Midbrain (tissue), 1 donor: ENCODE measurements at regions not wholly inside any gene's neighbourhood (a gene's known extent, or its start where the extent isn't known, plus 50 kb on each side); places are given as distances from the start of the nearest gene placed in this dataset.

Experiments used
- DNase-seq: peaks from one replicate; lab custom pipeline; 2025; lab: John Stamatoyannopoulos, UW

GRCh38 chr3:105014631-105015030 lies 352.1 kb upstream of the ALCAM start:
- DNase-seq: no peak

DNA sequence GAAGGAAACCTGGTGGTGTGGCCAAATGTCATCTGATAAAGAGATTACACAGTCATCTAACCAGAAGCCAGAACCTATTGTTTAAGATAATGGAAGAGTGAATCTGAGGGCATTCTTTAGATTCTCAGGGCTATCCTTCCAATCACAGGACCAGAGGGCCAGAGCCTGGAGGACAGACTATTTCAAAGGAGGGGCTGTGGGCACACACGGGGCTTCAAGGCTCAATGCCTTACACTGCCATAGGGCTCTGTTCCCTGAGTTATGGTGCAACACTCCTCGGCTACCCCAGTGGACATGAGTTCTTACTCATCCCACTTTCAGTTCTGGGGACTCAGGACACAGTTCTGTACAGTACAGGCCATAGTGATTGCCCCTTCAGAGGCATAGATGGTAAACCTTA lies 343.9 kb upstream of the ALCAM start:
- no peak for DNase-seq

DNA sequence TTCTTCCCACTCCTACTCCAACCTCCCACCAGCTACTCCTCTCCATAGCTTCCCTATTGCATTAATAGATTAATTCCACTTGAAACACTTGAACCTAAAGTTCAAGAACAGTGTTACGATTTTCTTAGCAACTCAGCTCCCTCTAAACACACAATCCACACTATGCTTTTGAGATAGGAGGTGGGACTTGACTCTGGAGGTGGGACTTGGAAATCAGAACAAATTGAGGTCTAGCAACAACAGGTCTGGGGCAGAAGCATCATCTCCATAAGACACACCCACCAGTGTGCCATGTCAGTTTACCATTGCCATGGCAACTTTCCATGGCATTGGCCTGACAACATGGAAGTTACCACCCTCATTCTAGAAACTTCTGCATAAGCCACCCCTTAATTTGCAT lies 336.5 kb upstream of the ALCAM start:
- DNase-seq: no peak

GRCh38 chr3:105032541-105032940 lies 334.2 kb upstream of the ALCAM start:
- no peak for DNase-seq

- no peak for DNase-seq
Measured at GRCh38 chr3:105033081-105033480, 333.6 kb upstream of the ALCAM start.

DNA sequence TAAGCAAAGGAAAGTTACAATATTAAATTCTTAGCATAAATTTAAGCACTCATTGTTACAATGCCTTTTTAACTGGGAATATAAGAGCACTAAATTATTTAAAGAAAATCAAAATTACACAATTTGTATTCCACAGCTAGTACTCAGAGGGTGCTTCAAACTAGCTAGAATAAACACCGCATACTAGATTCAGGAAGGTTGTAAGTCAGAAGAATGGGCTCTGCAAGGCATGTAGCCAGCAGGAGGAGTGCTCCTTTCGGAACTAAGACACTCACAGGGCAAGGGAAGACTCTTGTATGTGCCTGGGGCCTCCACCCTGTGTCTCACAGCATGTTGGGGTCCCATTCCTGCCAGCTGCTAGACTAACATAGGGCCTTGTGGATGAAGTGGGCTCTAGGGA lies 327.7 kb upstream of the ALCAM start:
- DNase-seq: no peak

GRCh38 chr3:105040026-105040622 lies 326.6 kb upstream of the ALCAM start:
- DNase-seq: no peak

DNA sequence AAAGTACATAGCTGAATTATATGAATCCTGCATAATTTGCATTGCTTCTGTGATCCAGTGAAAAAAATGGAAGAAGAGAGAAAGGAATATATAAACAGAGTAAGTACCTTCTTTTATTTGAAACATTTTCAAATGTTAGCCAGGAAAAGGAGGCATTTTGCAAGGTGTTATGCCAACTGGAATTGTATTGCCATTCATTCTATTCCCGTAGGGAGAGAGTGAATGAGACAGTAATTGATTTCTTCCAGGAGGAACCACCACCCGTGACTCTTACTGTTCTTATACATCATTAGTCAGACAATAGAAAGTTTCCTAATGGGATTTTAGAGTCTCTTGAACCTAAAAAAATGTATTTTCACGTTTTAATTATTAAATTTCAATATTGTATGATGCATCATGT lies 324.1 kb upstream of the ALCAM start:
- no peak for DNase-seq

DNA sequence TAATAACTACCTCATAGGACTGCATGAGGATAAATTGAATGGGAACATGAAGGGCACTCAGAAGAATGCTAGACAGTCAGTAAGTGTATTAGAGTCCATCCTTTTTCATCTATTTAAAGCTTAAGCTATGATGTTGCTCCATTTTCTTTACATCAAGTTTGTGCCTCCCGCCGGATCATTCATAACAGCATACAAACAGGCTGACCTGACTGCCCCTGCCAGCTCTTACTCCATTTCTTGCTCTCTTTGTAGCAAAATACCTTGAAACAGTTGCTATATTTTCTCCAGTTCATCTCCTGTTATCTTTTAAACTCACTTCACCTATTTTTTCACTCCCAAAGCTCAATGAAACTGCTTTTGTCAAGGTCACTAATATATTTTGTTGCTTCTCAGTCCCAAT lies 315.6 kb upstream of the ALCAM start:
- no peak for DNase-seq

- DNase-seq: no peak
Measured at GRCh38 chr3:105051972-105052371, 314.7 kb upstream of the ALCAM start.

DNA sequence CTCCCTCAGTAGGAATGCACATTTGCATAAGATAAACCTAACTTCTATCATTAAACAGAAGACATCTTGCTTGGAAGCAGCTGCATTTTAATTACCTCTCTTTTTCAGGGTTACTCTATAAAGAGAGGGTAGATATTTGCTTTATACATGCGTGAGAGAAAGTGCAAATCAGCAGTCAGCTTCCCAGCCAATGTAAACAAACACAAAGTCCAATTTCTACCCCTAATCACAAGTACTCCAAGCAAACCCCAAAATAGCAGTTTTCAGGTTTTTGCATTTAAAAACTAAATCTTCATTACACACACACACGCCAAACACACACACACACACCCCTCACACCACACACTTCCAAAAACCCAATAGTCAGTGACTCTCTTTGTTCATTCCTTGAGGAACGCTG lies 303.9 kb upstream of the ALCAM start:
- DNase-seq: no peak

- no peak for DNase-seq
Measured at GRCh38 chr3:105065895-105066839, 300.5 kb upstream of the ALCAM start.

GRCh38 chr3:105067361-105067760 lies 299.3 kb upstream of the ALCAM start:
- DNase-seq: no peak

DNA sequence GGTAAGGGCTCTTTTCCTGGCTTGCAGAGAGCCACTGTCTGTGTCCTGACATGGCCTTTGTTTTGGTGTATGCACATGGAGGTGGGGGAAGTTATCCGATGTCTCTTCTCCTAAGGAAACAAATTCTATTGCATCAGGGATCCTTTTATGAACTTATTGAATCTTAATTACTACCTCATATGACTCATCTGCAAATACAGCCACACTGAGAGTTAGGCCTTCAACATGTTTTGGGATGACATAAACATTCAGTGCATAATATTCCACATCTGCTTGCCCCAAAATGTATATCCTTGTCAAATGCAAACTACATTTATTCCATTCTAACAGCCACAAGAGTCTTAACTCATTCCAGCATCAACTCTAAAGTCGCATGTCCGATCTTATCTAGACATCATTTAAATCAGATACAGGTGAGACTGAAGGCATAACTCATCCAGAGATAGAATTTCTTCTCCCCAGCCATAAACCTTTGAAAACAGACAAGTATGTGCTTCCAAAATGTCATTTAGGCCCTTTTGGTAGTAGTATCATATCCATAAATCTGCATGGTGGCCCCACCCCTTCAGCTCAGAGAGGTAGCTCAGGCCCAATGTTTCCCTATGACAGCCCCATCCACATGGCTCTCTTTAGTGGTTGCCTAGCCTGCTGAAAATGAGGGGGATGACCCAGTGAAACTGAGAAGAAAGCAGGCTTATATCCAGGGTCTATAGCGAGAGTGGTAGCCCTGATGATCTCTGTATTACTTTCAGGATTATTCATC lies 289.5 kb upstream of the ALCAM start:
- DNase-seq: no peak

DNA sequence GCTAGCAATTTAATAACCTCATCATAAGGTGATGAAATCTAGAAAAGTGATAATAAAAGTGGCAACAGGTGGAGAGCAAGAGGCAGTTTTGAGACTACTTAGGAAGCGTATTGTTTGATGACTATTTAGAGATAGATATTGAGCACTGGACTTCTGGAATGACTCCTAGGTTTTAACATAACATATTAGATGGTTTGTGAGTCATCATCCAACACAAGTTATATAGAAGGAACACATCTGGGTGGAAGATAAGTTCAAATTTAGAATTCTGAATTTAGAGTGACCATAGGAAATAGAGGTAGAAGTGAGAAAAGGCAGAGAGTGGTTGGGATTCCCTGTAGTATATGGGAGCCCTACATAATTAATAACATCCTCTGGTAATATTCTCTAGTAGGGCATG lies 282.8 kb upstream of the ALCAM start:
- DNase-seq: no peak

GRCh38 chr3:105085506-105085905 lies 281.2 kb upstream of the ALCAM start:
- no peak for DNase-seq

DNA sequence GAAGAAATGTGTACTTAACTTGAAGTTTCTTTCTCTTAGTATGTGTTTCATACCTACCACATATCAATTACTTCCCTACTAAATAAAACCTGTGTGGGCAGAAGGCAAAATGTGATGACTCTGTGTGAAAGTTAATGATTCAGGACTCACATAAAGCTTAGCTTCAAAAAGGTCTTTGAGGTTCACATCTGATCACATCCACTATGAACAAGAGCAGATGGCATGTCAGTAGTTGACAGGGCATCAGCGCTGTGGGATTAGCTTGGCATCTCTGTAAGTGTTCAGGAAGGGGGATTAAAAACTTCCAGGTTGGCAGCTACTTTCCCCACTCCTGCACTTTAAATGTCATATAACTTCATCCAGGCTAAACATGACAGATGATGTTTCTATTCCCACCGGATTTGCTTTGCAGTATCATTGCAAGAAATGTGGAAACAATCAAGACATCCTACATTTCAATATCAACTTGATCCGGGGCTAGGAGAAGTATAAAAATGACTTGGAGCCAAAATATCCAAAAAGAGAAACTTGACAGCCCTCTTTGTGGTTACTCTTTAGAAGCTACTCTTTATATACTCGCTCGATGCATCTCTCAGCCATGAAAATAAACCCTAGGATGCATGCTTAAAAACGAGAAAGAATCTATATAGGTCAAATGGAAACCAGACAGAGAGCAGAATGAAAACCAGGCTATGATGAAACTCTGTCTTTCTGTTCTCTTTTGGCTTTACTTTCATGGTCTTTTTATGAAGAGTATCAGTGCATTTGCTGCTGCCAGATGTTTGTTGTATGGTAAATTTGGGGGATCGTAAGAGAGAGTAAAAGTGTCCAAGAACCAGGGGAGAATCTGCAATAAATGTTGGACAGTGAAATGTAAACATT lies 273.1 kb upstream of the ALCAM start:
- DNase-seq: no peak

- no peak for DNase-seq
Measured at GRCh38 chr3:105094588-105094987, 272.1 kb upstream of the ALCAM start.

DNA sequence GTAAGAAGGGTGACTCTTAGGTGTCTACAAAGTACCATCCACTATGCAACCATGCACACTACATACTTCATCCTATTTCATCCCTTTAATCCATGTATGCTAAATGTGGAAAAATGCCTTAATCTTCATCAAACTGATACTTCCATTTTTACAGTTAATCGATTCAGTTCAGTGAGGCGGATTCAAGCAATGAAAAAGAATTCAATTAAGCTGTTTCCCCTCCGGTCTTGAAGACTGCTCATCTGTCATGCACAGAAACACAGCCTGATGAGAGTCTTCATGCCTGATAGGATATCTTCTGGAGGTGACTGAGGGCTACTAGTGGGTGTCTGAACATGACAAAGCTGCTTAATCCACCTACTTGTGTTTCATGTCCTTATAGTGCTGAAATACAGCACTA lies 270.6 kb upstream of the ALCAM start:
- DNase-seq: no peak

DNA sequence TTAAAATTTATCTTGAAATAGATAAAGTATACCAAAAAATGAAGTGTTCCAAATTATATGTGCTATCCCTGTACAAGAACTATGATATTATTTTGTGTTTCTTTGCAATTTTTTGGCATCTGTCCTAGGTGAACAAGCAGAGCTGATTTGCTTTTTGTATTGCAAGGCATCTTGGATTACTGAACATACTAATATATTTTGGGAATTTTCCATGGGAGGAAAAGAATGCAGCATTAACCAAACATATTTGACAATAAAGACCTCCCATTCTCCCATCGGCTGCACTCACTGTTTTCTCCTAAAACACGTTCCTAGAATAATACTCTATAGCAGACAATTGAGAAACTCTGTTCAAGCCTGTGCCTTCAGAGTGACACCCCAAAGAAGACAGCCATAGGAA lies 265.1 kb upstream of the ALCAM start:
- DNase-seq: no peak

- no peak for DNase-seq
Measured at GRCh38 chr3:105103139-105103538, 263.6 kb upstream of the ALCAM start.

GRCh38 chr3:105108823-105109222 lies 257.9 kb upstream of the ALCAM start:
- no peak for DNase-seq
